ENCODE measurements at regions not wholly inside any gene's neighbourhood (a gene's known extent, or its start where the extent isn't known, plus 50 kb on each side); places are given as distances from the start of the nearest gene placed in this dataset.

DNA sequence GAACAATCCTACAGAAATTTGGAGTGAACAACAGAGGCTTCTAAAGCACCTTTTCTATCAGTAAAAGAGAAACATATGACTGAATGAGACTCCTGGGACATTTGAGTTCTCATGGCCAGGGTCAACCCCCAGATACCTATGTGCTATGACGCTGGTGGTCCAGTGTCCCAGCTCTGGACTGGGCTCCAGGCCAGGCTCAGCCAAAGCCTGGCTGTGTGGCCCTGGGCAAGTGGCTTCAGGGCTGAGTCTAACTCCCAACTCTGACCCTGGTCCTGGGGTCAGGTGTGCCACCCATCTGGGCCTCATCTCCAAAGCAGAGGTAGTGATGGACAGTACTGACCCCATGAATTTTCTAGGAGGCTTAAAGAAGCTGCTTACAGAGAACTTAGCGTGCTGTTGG, 147.8 kb downstream of the FBLN2 start:
- no peak for DNase-seq (ENCODE audit: low read depth)
- TF ChIP-seq, protein P1, sequence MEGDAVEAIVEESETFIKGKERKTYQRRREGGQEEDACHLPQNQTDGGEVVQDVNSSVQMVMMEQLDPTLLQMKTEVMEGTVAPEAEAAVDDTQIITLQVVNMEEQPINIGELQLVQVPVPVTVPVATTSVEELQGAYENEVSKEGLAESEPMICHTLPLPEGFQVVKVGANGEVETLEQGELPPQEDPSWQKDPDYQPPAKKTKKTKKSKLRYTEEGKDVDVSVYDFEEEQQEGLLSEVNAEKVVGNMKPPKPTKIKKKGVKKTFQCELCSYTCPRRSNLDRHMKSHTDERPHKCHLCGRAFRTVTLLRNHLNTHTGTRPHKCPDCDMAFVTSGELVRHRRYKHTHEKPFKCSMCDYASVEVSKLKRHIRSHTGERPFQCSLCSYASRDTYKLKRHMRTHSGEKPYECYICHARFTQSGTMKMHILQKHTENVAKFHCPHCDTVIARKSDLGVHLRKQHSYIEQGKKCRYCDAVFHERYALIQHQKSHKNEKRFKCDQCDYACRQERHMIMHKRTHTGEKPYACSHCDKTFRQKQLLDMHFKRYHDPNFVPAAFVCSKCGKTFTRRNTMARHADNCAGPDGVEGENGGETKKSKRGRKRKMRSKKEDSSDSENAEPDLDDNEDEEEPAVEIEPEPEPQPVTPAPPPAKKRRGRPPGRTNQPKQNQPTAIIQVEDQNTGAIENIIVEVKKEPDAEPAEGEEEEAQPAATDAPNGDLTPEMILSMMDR (IDR thresholded peaks at IDR 0.05; ENCODE audit: insufficient read depth, low read depth, low read length, missing control alignments): no peak

DNA sequence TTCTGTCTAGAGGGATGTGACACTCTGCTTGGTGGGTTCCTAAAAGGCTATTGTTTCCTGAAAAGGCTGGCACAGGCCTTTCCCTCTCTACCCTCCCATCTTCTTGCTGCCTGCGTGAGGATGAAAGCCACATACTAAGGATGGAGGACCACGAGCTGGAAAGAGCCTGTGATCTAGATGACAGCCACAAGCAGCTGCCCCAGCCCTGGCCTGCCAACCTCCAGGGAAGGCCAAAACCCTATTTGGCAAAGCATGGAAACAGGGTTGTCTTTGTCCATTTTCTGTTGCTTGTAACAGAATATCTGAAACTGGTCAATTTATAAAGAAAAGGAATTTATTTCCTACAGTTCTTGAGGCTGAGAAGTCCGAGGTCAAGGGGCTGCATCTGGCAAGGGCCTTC, 144.5 kb downstream of the FBLN2 start:
- TF ChIP-seq, protein P1 (IDR thresholded peaks at IDR 0.05; ENCODE audit: insufficient read depth, low read depth, low read length, missing control alignments): no peak
- DNase-seq (ENCODE audit: low read depth): no peak
- no peak overlapping the region for H3K4me3 ChIP-seq (ENCODE audit: low read depth, low read length)

More for the DNA sequence above, 147.8 kb downstream of the FBLN2 start:
- H3K4me3 ChIP-seq (ENCODE audit: low read depth, low read length): no peak overlapping the region

DNA sequence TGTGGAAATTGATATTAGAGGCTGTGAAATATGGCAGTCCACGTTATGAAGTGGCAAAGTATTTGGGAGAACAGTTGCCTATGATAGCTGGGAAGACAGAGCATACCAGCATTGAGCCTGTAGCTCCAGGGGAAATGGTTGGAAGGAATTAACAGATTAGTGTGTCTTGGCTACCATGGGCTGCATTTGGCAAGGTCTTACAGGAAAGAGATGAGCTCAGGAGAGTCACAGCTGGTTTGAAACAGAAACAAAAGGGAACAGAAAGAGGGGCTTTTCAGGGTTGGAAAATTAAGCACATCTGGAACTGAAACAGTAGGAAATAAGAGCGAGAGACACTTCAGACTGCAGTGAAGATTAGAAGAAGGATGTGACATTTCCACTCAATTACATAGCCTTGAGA, 141.7 kb downstream of the FBLN2 start:
- TF ChIP-seq, protein P1 (IDR thresholded peaks at IDR 0.05; ENCODE audit: insufficient read depth, low read depth, low read length, missing control alignments): no peak
- H3K4me3 ChIP-seq (ENCODE audit: low read depth, low read length): no peak overlapping the region
- no peak for DNase-seq (ENCODE audit: low read depth)

DNA sequence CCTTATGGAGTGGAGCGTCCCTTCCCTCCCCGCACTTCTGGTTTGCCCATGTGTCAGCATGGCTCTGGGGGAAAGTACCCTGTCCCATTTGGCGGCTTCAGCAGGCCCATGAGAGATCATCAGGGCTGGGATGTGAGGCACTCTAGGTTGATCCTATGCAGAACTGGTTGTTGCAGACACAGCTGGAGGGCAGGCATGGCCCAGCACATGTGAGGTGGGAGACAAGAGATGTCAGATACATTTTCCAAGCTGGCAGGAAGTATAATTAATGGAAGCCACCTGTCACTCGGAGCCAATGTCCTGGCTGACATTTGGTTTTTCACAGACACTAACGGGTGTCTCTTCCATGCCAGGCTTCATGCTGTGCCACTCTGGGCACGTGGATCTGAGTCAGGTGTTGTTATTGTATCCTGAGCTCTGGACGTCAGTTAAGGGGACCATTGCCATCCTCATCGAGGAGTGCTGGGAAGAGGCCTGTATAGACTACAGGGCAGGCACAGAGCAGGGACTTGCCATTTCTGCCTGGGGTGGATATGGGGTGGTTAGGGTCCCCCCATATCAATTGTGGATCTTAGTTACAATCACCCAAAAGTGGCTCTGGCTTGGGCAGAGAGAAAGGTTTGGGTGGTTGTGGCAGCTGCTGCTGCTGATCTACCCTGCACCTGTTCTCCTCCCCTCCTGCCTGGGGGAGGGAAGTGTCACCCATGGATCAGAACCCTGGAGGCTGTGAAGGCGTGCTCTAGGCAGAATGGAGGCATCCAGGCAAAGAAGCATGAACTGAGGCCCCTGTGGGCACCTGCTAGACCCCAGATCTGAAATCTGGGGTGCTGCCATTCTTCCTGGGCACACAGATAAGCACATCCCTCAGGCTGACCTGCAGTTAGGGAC, 140.7 kb downstream of the FBLN2 start:
- no peak overlapping the region for H3K4me3 ChIP-seq (ENCODE audit: low read depth, low read length)
- DNase-seq (ENCODE audit: low read depth): no peak
- TF ChIP-seq, protein P1 (IDR thresholded peaks at IDR 0.05; ENCODE audit: insufficient read depth, low read depth, low read length, missing control alignments): no peak

DNA sequence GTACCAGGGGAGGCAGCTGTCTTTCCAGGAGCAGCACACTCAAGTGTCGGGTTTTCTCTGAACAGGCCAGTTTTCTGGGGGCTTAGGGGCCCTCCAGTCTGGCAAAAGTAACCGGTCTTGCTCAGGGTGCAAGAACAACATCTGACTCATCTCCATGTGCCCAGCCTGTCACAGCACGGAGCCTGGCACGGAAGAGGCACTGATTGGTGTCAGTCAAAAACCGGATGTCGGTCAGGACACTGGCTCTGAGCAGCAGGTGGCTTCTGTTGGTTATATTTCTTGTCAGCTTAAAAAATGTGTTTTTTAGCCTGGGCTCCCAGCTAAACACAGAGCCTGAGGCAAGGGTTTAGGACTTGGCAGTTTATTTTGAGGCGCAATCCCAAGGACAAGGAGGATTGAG, 139.9 kb downstream of the FBLN2 start:
- TF ChIP-seq, protein P1 (IDR thresholded peaks at IDR 0.05; ENCODE audit: insufficient read depth, low read depth, low read length, missing control alignments): no peak
- peak; percentile 13 for DNase-seq (ENCODE audit: low read depth)
- no peak overlapping the region for H3K4me3 ChIP-seq (ENCODE audit: low read depth, low read length)

DNA sequence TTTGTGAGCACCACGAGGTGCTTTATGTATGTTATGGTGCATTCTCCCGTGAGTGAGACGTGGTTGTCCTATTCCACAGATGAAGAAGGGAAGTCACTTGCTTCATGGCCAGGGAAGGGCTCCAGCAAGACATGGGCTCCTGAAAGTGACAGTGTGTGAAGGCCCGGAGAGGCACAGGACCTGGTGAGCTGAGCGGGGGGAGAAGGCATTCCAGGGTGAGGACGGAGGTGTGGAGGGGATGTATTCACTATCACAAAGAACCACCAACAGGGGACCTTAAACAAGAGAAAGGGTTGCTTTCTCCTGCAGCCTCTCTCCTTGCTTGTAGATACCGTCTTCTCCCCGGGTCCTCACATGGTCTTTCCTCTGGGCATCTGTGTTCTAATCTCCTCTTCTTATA, 139.1 kb downstream of the FBLN2 start:
- TF ChIP-seq, protein P1 (IDR thresholded peaks at IDR 0.05; ENCODE audit: insufficient read depth, low read depth, low read length, missing control alignments): no peak
- no peak for DNase-seq (ENCODE audit: low read depth)
- H3K4me3 ChIP-seq (ENCODE audit: low read depth, low read length): no peak overlapping the region

All from GM12865 (cell line).